ENCODE measurements at regions not wholly inside any gene's neighbourhood (a gene's known extent, or its start where the extent isn't known, plus 50 kb on each side); places are given as distances from the start of the nearest gene placed in this dataset.
"Not testable (repeated sequence)": the region's sequence is repeated elsewhere in the genome, so short reads cannot be mapped to it uniquely, and the experiment has no call there.

- Mint-ChIP-seq H3K27ac (peak overlapping the region in 1 of 3 donors; percentile 73), H3K9me3 (no peaks in the 10 kb centered on the region), H3K36me3 (no peaks in the 10 kb centered on the region), H3K4me3 (no peak overlapping the region), H3K4me1 (peaks cover 6 to 9% (median 8%) of the 10 kb centered on the region in 3 donors), H3K27me3 (peaks cover 6% of the 10 kb centered on the region)
Measured at GRCh38 chr10:124152139-124153022, 59.0 kb upstream of the CHST15 start.

GRCh38 chr10:124151466-124152095 is 58.2 kb upstream of the CHST15 start:
- Mint-ChIP-seq H3K4me1 (peaks cover 6 to 9% (median 8%) of the 10 kb centered on the region in 3 donors), H3K27ac (no peak overlapping the region), H3K36me3 (no peaks in the 10 kb centered on the region), H3K9me3 (no peaks in the 10 kb centered on the region), H3K27me3 (peaks cover 6% of the 10 kb centered on the region), H3K4me3 (no peak overlapping the region)

- Mint-ChIP-seq H3K27ac (no peak overlapping the region), H3K9me3 (no peaks in the 10 kb centered on the region), H3K4me1 (peaks cover 6 to 13% (median 8%) of the 10 kb centered on the region in 3 donors), H3K27me3 (peaks cover 6% of the 10 kb centered on the region), H3K36me3 (no peaks in the 10 kb centered on the region), H3K4me3 (no peak overlapping the region)
Measured at GRCh38 chr10:124150807-124151417, 57.5 kb upstream of the CHST15 start.

- Mint-ChIP-seq H3K9me3 (no peaks in the 10 kb centered on the region), H3K4me1 (peaks cover 6 to 13% (median 6%) of the 10 kb centered on the region in 3 donors), H3K27me3 (peaks cover 6% of the 10 kb centered on the region), H3K4me3 (no peak overlapping the region), H3K27ac (peak overlapping the region in 1 of 3 donors; percentile 63), H3K36me3 (no peaks in the 10 kb centered on the region)
Measured at GRCh38 chr10:124150189-124150806, 56.9 kb upstream of the CHST15 start.

- Mint-ChIP-seq H3K27ac (no peak overlapping the region), H3K9me3 (no peaks in the 10 kb centered on the region), H3K36me3 (no peaks in the 10 kb centered on the region), H3K4me3 (peak overlapping the region in 2 of 4 donors; percentile 48 to 80), H3K4me1 (peaks cover 6 to 13% (median 10%) of the 10 kb centered on the region in 3 donors), H3K27me3 (peaks cover 6% of the 10 kb centered on the region)
Measured at GRCh38 chr10:124149189-124150042, 56.0 kb upstream of the CHST15 start.

- not testable (repeated sequence) for H3K9me3 Mint-ChIP-seq, H3K27ac Mint-ChIP-seq, H3K36me3 Mint-ChIP-seq, H3K27me3 Mint-ChIP-seq
- H3K4me1 Mint-ChIP-seq = peaks cover 6 to 13% (median 10%) of the 10 kb centered on the region in 3 donors
- peak overlapping the region in 1 of 4 donors; percentile 18 for H3K4me3 Mint-ChIP-seq
Measured at GRCh38 chr10:124148509-124149188, 55.3 kb upstream of the CHST15 start.

- H3K36me3 Mint-ChIP-seq = no peaks in the 10 kb centered on the region
- peaks cover 6 to 13% (median 10%) of the 10 kb centered on the region in 3 donors for H3K4me1 Mint-ChIP-seq
- H3K9me3 Mint-ChIP-seq = no peaks in the 10 kb centered on the region
- H3K4me3 Mint-ChIP-seq = no peak overlapping the region
- no peak overlapping the region for H3K27ac Mint-ChIP-seq
- H3K27me3 Mint-ChIP-seq = peaks cover 3% of the 10 kb centered on the region
Measured at GRCh38 chr10:124146483-124146882, 53.1 kb upstream of the CHST15 start.

GRCh38 chr10:124145109-124145870 is 51.9 kb upstream of the CHST15 start:
- no peaks in the 10 kb centered on the region for H3K36me3 Mint-ChIP-seq
- no peak overlapping the region for H3K27ac Mint-ChIP-seq
- H3K27me3 Mint-ChIP-seq = peaks cover 2% of the 10 kb centered on the region
- H3K4me1 Mint-ChIP-seq = peaks cover 4 to 10% (median 10%) of the 10 kb centered on the region in 3 donors
- H3K4me3 Mint-ChIP-seq = no peak overlapping the region
- H3K9me3 Mint-ChIP-seq = peaks cover 0 to 2% (median under 1%) of the 10 kb centered on the region in 3 donors

GRCh38 chr10:124144536-124144935 is 51.1 kb upstream of the CHST15 start:
- Mint-ChIP-seq H3K9me3 (peaks cover 0 to 2% (median 1%) of the 10 kb centered on the region in 3 donors), H3K36me3 (no peaks in the 10 kb centered on the region), H3K4me1 (peaks cover 2 to 6% (median 5%) of the 10 kb centered on the region in 3 donors), H3K27me3 (peaks cover 2% of the 10 kb centered on the region), H3K27ac (no peak overlapping the region), H3K4me3 (no peak overlapping the region)

- Mint-ChIP-seq H3K36me3 (no peaks in the 10 kb centered on the region), H3K9me3 (peaks cover 0 to 2% (median 1%) of the 10 kb centered on the region in 3 donors), H3K27me3 (peaks cover 2% of the 10 kb centered on the region), H3K4me1 (peaks cover 2 to 4% (median 4%) of the 10 kb centered on the region in 3 donors), H3K27ac (no peak overlapping the region), H3K4me3 (no peak overlapping the region)
Measured at GRCh38 chr10:124143721-124144120, 50.3 kb upstream of the CHST15 start.
